GM12872 (cell line): ENCODE measurements at regions not wholly inside any gene's neighbourhood (a gene's known extent, or its start where the extent isn't known, plus 50 kb on each side); places are given as distances from the start of the nearest gene placed in this dataset.

Experiments
- TF ChIP-seq, protein P1 (sequence below): IDR thresholded peaks from 3 replicates; pipeline ENCODE4 v1.5.1; 2011; ENCODE audit warnings: low read depth, mild to moderate bottlenecking, low read length, moderate library complexity; ENCODE audit not compliant: insufficient read depth

DNA sequence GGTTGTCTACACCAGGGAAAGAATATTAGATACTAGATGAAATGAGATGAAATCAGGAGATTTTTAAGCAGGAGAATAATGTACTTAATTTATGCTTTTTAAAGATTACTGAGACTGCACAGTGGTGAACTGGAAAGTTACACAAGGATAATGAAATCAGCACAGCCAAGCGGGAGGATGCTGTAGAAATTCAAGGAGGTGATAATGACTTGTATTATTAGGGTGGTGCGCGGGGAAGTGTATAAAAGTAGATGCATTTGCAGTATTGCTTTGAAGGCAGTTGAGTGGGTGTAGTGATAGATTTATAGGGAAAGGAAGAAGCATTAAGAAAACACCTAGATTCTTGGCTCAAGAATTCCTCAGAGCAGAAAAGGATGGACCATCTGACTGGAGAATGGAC, 359.5 kb upstream of the SPHKAP start:
- TF ChIP-seq, protein P1, sequence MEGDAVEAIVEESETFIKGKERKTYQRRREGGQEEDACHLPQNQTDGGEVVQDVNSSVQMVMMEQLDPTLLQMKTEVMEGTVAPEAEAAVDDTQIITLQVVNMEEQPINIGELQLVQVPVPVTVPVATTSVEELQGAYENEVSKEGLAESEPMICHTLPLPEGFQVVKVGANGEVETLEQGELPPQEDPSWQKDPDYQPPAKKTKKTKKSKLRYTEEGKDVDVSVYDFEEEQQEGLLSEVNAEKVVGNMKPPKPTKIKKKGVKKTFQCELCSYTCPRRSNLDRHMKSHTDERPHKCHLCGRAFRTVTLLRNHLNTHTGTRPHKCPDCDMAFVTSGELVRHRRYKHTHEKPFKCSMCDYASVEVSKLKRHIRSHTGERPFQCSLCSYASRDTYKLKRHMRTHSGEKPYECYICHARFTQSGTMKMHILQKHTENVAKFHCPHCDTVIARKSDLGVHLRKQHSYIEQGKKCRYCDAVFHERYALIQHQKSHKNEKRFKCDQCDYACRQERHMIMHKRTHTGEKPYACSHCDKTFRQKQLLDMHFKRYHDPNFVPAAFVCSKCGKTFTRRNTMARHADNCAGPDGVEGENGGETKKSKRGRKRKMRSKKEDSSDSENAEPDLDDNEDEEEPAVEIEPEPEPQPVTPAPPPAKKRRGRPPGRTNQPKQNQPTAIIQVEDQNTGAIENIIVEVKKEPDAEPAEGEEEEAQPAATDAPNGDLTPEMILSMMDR = no peak

DNA sequence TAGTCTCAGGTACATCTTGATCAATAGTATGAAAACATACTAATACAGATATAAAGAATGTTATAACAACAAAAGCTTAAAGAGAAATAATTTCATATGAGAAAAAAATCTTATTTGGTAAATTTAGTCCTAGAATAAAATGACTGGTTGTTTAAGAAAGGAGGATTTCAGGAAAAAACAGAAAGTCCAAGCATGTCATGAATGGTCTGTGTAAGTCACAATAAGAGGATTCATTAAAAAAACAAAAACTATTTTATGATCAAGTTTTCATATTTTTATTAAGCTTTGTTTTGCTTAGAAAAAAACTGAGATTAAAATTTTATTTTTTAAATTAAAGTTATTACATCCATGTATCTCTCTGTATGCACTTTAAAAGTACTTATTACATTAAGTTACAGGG, 353.9 kb upstream of the SPHKAP start:
- TF ChIP-seq, protein P1 = no peak

DNA sequence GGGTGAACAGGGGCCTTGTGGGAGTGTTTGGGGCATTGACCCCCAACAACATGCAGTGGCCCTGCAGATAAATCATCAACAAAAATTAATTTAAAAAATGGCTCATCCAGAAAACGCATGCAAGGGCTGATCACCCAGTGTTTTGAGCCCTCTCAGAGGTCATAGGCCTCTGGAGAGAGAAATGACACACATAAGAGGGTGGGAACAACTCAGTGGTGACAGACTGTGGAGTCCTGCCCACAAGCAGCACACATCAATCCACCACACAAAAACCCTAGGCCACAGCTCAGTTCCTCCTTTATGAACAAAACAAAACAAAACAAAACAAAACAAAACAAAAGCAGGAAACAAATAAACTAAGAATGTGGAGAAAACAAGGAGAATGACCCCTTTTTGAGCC, 351.7 kb upstream of the SPHKAP start:
- TF ChIP-seq, protein P1 = no peak

DNA sequence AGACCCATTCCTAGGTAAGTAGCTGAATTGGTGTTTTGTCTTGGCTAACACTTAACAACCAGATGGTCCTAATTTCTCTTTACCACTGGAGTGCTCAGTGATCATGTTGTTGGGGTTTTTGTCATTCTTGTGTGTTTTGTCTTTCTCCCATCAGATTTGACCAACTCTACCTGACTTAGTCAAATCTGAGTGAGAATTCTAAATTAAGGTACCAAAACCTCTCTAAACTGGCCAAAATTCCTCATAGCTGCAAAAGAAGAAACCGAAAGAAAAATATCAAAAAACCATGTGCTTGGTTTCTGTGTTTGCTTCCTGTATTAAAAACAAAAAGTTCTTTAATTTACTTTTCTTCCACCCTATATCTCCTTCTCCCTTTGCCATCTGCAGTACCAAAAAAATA, 350.7 kb upstream of the SPHKAP start:
- TF ChIP-seq, protein P1 = no peak

DNA sequence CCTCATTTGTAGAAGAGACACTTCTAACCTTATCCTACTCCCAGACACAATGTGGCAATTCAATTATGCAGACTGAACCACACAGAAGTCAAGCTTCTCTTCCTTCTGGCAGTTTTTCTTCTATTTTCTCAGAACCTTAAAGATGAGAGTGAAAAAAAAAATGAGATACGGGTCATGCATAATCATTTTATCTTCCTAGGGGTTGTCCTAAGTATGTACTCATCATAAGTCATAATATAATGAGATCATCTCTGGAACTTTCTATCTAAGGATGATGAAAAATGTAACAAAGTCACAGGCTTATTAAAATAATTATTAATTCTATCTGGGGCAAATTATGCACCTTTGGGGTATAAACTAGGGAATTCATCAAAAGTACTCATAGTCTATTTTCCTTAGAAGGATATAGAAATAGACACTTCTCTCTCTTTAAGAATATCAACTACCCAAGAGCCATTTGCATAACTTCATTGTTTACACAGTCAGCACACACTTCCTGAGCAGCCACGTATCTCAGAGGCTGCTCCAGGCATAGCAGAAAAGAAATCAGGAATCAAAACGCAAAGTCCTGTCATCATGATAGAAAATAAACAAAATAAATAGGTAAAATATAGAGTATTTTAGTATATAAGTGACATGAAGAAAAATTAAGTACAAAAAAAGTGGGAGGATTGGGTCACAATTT, 345.9 kb upstream of the SPHKAP start:
- TF ChIP-seq, protein P1 = no peak

DNA sequence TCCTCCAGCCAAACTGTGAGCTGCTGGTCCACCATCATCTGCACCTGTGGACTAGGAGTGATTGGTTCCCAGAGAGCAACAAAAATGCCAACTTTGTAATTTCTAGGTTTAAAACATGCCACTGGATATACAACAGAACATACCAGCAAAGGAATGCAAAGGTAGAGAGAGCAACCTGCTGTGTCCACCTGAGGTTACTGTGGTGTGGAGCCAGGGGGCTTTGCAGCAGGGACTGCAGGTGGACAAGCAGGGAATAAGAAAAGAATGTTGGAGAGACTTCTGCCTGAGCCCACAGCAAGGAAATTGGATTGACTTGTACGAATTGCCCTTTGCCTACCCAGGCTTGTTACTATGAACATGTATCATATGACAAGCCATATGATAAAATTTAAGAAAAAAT, 345.2 kb upstream of the SPHKAP start:
- TF ChIP-seq, protein P1 = no peak

DNA sequence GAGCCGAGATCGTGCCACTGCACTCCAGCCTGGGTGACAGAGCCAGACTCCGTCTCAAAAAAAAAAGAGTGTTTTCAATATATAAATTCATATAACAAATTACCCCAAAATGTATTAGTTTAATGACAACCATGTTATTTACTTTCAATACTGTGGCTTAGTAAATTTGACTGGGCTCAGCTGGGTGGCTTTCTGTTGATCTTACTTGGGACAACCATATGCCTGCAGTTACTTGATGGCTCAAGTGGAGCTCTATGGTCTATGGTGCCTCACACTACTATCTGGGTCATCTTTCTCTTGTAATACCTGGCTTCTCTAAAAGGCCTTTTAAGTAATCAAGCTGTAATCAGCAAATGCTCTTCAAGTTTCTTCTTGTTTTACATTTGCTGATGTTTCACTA, 341.5 kb upstream of the SPHKAP start:
- TF ChIP-seq, protein P1 = no peak
